Smooth muscle cell (in vitro differentiated cells): ENCODE measurements at regions not wholly inside any gene's neighbourhood (a gene's known extent, or its start where the extent isn't known, plus 50 kb on each side); places are given as distances from the start of the nearest gene placed in this dataset.

Experiments used
- DNase-seq: peaks from one replicate; lab custom pipeline; 2025; ENCODE audit not compliant: unreplicated experiment; lab: John Stamatoyannopoulos, UW
- H2AFZ ChIP-seq: fragments of 200-600 bp; sonication (generic); 2 replicates; pipeline ENCODE4 v1.6.0; 2016; ENCODE audit warnings: antibody characterized with exemption, low read depth, mild to moderate bottlenecking
- H3F3A ChIP-seq: fragments of 200-600 bp; sonication (generic); 2 replicates; pipeline ENCODE4 v1.6.0; 2017; ENCODE audit warnings: antibody characterized with exemption, low read depth
- H3K27ac ChIP-seq: fragments of 200-600 bp; sonication (generic); 2 replicates; pipeline ENCODE4 v1.5.1; 2016; ENCODE audit warnings: low read depth, mild to moderate bottlenecking
- H3K27me3 ChIP-seq: fragments of 200-600 bp; sonication (generic); 2 replicates; pipeline ENCODE4 v1.6.1; 2016; ENCODE audit warnings: low read depth, mild to moderate bottlenecking
- H3K36me3 ChIP-seq: fragments of 200-600 bp; sonication (generic); 2 replicates; pipeline ENCODE4 v1.5.1; 2016; ENCODE audit warnings: low read depth
- H3K4me1 ChIP-seq: fragments of 200-600 bp; sonication (generic); 2 replicates; pipeline ENCODE4 v1.5.1; 2016; ENCODE audit warnings: low read depth
- H3K4me2 ChIP-seq: fragments of 200-600 bp; sonication (generic); 2 replicates; pipeline ENCODE4 v1.6.0; 2016; ENCODE audit warnings: mild to moderate bottlenecking
- H3K4me3 ChIP-seq: fragments of 200-600 bp; sonication (generic); 2 replicates; pipeline ENCODE4 v1.5.1; 2016; ENCODE audit warnings: mild to moderate bottlenecking
- H3K79me2 ChIP-seq: fragments of 200-600 bp; sonication (generic); 2 replicates; pipeline ENCODE4 v1.6.0; 2016; ENCODE audit warnings: low read depth, mild to moderate bottlenecking
- H3K9ac ChIP-seq: fragments of 200-600 bp; sonication (generic); 2 replicates; pipeline ENCODE4 v1.6.0; 2016; ENCODE audit warnings: low read depth
- H3K9me3 ChIP-seq: fragments of 200-600 bp; sonication (generic); replicated peaks from 2 replicates; pipeline ENCODE4 v1.5.1; 2016; ENCODE audit warnings: low read depth
- H4K20me1 ChIP-seq: fragments of 200-600 bp; sonication (generic); 2 replicates; pipeline ENCODE4 v1.6.0; 2016; ENCODE audit warnings: low read depth
- CTCF ChIP-seq: fragments of 200-600 bp; sonication (generic); IDR thresholded peaks from 2 replicates; pipeline ENCODE4 v1.5.1; 2017; ENCODE audit warnings: borderline replicate concordance, mild to moderate bottlenecking, antibody characterized with exemption; ENCODE audit not compliant: insufficient read depth, poor library complexity, severe bottlenecking
- WGBS: methylation state at CpG from one replicate; pipeline ENCODE4 v1.1.7; 2016; ENCODE audit warnings: low lambda C conversion rate; 5-methylcytosine and 5-hydroxymethylcytosine counted together

DNA sequence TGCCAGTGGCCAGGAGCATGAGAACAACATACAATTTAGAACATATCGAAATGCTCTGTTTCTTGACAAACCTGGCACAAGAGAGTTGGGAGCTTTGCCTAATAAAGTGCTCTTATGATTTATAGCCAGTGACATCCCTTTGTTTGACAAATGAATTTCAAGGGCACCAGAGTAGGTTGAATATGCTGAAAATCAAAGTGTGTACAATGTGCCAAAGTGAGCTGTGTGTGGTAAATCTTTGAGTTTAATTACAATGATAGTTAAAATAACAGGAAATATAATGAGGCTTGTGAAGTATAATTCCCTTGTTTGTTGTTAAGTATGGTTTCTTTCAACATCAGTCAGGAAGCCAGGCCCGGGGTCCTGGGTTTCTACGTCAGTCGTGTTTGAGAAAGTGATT, 211.9 kb downstream of the EBLN2 start:
- no peaks in the 10 kb centered on the region for H3K9me3 ChIP-seq
- H3K4me3 ChIP-seq, result no peak overlapping the region
- no peaks in the 10 kb centered on the region for H3K36me3 ChIP-seq
- no peak overlapping the region for H3K27ac ChIP-seq
- WGBS, result 92% methylated on average over 4 of the region's 4 CpGs
- no peaks in the 10 kb centered on the region for H3K79me2 ChIP-seq
- no peaks in the 10 kb centered on the region for H3F3A ChIP-seq
- no peak overlapping the region for H2AFZ ChIP-seq
- H3K4me1 ChIP-seq, result no peaks in the 10 kb centered on the region
- H3K27me3 ChIP-seq, result no peaks in the 10 kb centered on the region
- no peak for DNase-seq
- TF ChIP-seq CTCF, result no peak
- H3K4me2 ChIP-seq, result no peak overlapping the region
- no peak overlapping the region for H3K9ac ChIP-seq
- no peaks in the 10 kb centered on the region for H4K20me1 ChIP-seq

DNA sequence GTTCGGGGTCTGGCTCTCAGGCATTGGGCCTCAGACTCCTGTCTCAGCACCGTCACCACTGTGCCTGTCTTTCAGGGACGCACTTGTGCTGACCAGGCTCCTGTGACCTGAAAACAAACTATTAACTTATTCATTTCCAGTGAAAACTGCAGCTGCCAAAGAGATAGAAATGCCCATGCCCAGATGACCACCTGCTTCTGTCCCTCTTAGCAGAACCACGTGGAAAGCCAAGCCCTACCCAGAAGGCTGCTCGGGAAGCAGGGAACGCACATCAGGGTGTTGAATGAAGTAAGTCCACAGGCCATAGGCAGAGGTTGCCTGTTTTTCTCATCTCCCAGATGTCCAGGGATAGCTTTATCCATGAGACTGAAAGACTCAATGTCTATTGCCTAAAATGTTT, 219.3 kb downstream of the EBLN2 start:
- no peak for TF ChIP-seq CTCF
- 77% methylated on average over 6 of the region's 6 CpGs for WGBS
- H3K4me2 ChIP-seq, result no peak overlapping the region

DNA sequence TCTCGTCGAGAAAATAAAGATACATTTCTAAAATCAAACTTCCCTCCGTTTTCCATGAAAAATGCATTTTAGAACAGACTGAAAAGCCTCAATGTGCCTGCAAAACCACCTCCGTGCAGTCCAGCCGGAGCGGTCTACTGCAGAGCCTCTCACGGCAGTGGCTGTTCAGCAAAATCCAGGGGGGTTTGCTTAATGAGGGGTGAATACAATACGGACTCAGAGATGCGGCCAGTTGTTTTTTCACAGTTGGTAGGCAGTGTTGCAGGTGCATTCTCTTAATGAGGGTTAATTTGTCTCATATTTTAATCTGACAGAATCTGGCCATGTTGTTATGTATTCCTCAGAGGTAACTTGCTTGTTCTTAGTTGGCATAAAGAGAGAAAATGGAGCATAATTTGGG, 223.0 kb downstream of the EBLN2 start:
- DNase-seq, result no peak
- no peaks in the 10 kb centered on the region for H3F3A ChIP-seq
- H3K4me2 ChIP-seq, result no peak overlapping the region
- TF ChIP-seq CTCF, result no peak
- peaks cover 13% of the 10 kb centered on the region for H3K27me3 ChIP-seq
- no peaks in the 10 kb centered on the region for H3K4me1 ChIP-seq
- no peak overlapping the region for H3K9ac ChIP-seq
- no peak overlapping the region for H3K27ac ChIP-seq
- WGBS, result 94% methylated on average over 9 of the region's 9 CpGs
- no peaks in the 10 kb centered on the region for H4K20me1 ChIP-seq
- H3K79me2 ChIP-seq, result no peaks in the 10 kb centered on the region
- no peak overlapping the region for H3K4me3 ChIP-seq
- H3K9me3 ChIP-seq, result no peaks in the 10 kb centered on the region
- no peak overlapping the region for H2AFZ ChIP-seq
- H3K36me3 ChIP-seq, result no peaks in the 10 kb centered on the region

More for the DNA sequence above, 219.3 kb downstream of the EBLN2 start:
- no peak overlapping the region for H3K4me3 ChIP-seq
- no peak overlapping the region for H2AFZ ChIP-seq
- no peak for DNase-seq
- no peaks in the 10 kb centered on the region for H3K79me2 ChIP-seq
- H3K4me1 ChIP-seq, result no peaks in the 10 kb centered on the region
- no peak overlapping the region for H3K27ac ChIP-seq
- H4K20me1 ChIP-seq, result no peaks in the 10 kb centered on the region
- H3K9me3 ChIP-seq, result no peaks in the 10 kb centered on the region
- H3K9ac ChIP-seq, result no peak overlapping the region
- H3K36me3 ChIP-seq, result no peaks in the 10 kb centered on the region
- no peaks in the 10 kb centered on the region for H3F3A ChIP-seq
- peaks cover 9% of the 10 kb centered on the region for H3K27me3 ChIP-seq

- 84% methylated on average over 7 of the region's 7 CpGs for WGBS
- no peak overlapping the region for H3K4me2 ChIP-seq
- no peak overlapping the region for H3K4me3 ChIP-seq
- no peaks in the 10 kb centered on the region for H4K20me1 ChIP-seq
- peaks cover 9% of the 10 kb centered on the region for H3K27me3 ChIP-seq
- DNase-seq, result no peak
- H3K27ac ChIP-seq, result no peak overlapping the region
- no peaks in the 10 kb centered on the region for H3K9me3 ChIP-seq
- no peak for TF ChIP-seq CTCF
- H3F3A ChIP-seq, result no peaks in the 10 kb centered on the region
- H3K4me1 ChIP-seq, result no peaks in the 10 kb centered on the region
- H2AFZ ChIP-seq, result no peak overlapping the region
- H3K79me2 ChIP-seq, result no peaks in the 10 kb centered on the region
- H3K9ac ChIP-seq, result no peak overlapping the region
- no peaks in the 10 kb centered on the region for H3K36me3 ChIP-seq
Measured at GRCh38 chr3:73291541-73291940, 230.1 kb downstream of the EBLN2 start.
